ENCODE measurements at regions not wholly inside any gene's neighbourhood (a gene's known extent, or its start where the extent isn't known, plus 50 kb on each side); places are given as distances from the start of the nearest gene placed in this dataset.

GRCh38 chr6:168804331-168804730 lies 363.3 kb downstream of the SMOC2 start:
- TF ChIP-seq CTCF (conservative IDR thresholded peaks at IDR 0.05; ENCODE audit: low read depth, low read length) (no peak), BHLHE40 (IDR thresholded peaks at IDR 0.05; ENCODE audit: low read depth, low read length) (no peak), MXI1 (IDR thresholded peaks at IDR 0.05; ENCODE audit: borderline replicate concordance, low read depth, low read length) (no peak), POLR2A (IDR thresholded peaks at IDR 0.05; ENCODE audit: low read depth, low read length) (no peak), CEBPB (IDR thresholded peaks at IDR 0.05; ENCODE audit: low read depth, low read length) (no peak)
